WTC11 (cell line): ENCODE measurements at regions not wholly inside any gene's neighbourhood (a gene's known extent, or its start where the extent isn't known, plus 50 kb on each side); places are given as distances from the start of the nearest gene placed in this dataset.

Experiments used
- ATAC-seq: fragments of 200-7000 bp; cut with Tn5 transposase; 2 replicates; pipeline ENCODE4 v1.10.0; 2021; ENCODE audit warnings: mild to moderate bottlenecking, moderate library complexity
- CTCF ChIA-PET: fragments of 300-600 bp; sonication (Branson Sonifier 250); formaldehyde crosslinking; loops from one replicate; lab custom pipeline; 2021; ENCODE audit warnings: antibody characterized with exemption; lab: Charles Lee
- POLR2A ChIA-PET: fragments of 350-600 bp; sonication (Branson Sonifier 250); formaldehyde crosslinking; loops from one replicate; lab custom pipeline; 2021; ENCODE audit warnings: antibody characterized with exemption; lab: Charles Lee
- DNase-seq: peaks from one replicate; pipeline ENCODE4 v3.0.0; 2021; ENCODE audit warnings: low spot score
- H3K27ac Mint-ChIP-seq: 2 replicates; pipeline ENCODE4 v1.8.0; 2021; ENCODE audit warnings: mixed read lengths
- H3K27me3 Mint-ChIP-seq: 2 replicates; pipeline ENCODE4 v1.8.0; 2021; ENCODE audit warnings: low read depth, mild to moderate bottlenecking, moderate library complexity, mixed read lengths
- H3K36me3 Mint-ChIP-seq: 2 replicates; pipeline ENCODE4 v1.8.0; 2021; ENCODE audit warnings: mixed read lengths
- H3K4me1 Mint-ChIP-seq: 2 replicates; pipeline ENCODE4 v1.8.0; 2022; ENCODE audit warnings: mixed read lengths
- H3K4me3 Mint-ChIP-seq: 2 replicates; pipeline ENCODE4 v1.8.0; 2021; ENCODE audit warnings: mild to moderate bottlenecking, moderate library complexity, mixed read lengths
- H3K9me3 Mint-ChIP-seq: 2 replicates; pipeline ENCODE4 v1.8.0; 2021; ENCODE audit warnings: mixed read lengths
- AFF4 ChIP-seq: sonication (generic); formaldehyde crosslinking; IDR thresholded peaks from 2 replicates; pipeline ENCODE4 v1.8.1; 2023; ENCODE audit warnings: mild to moderate bottlenecking, missing genetic modification reagents, borderline replicate concordance
- EMX1 ChIP-seq: fragments of 250-450 bp; sonication (Bioruptor Pico); IDR thresholded peaks from 2 replicates; pipeline ENCODE4 v1.8.0; 2021; ENCODE audit warnings: mild to moderate bottlenecking
- ERG ChIP-seq: fragments of 250-450 bp; sonication (Bioruptor Pico); IDR thresholded peaks from 2 replicates; pipeline ENCODE4 v1.8.0; 2021; ENCODE audit warnings: mild to moderate bottlenecking
- ETV6 ChIP-seq: sonication (generic); formaldehyde crosslinking; IDR thresholded peaks from 2 replicates; pipeline ENCODE4 v1.8.1; 2022; ENCODE audit warnings: mild to moderate bottlenecking, missing genetic modification reagents
- FOXK1 ChIP-seq: sonication (generic); formaldehyde crosslinking; IDR thresholded peaks from 2 replicates; pipeline ENCODE4 v1.8.0; 2022; ENCODE audit warnings: mild to moderate bottlenecking, moderate library complexity, missing genetic modification reagents
- IRF1 ChIP-seq: sonication (generic); formaldehyde crosslinking; IDR thresholded peaks from 2 replicates; pipeline ENCODE4 v1.8.0; 2023; ENCODE audit warnings: missing genetic modification reagents
- NR3C1 ChIP-seq: sonication (generic); formaldehyde crosslinking; conservative IDR thresholded peaks from 2 replicates; pipeline ENCODE4 v1.8.1; 2023; ENCODE audit warnings: low read depth, mild to moderate bottlenecking, missing genetic modification reagents
- PRDM15 ChIP-seq: sonication (generic); formaldehyde crosslinking; IDR thresholded peaks from 2 replicates; pipeline ENCODE4 v1.8.0; 2022; ENCODE audit warnings: missing genetic modification reagents
- STAT6 ChIP-seq: sonication (generic); formaldehyde crosslinking; conservative IDR thresholded peaks from 2 replicates; pipeline ENCODE4 v1.8.1; 2023; ENCODE audit warnings: mild to moderate bottlenecking, low read depth, missing genetic modification reagents, moderate library complexity
- TEAD1 ChIP-seq: sonication (generic); formaldehyde crosslinking; IDR thresholded peaks from 2 replicates; pipeline ENCODE4 v1.8.0; 2022; ENCODE audit warnings: mild to moderate bottlenecking, missing genetic modification reagents
- ZBTB43 ChIP-seq: sonication (generic); formaldehyde crosslinking; IDR thresholded peaks from 2 replicates; pipeline ENCODE4 v1.8.1; 2023; ENCODE audit warnings: mild to moderate bottlenecking, missing genetic modification reagents
- ZNF219 ChIP-seq: sonication (generic); formaldehyde crosslinking; IDR thresholded peaks from 2 replicates; pipeline ENCODE4 v1.8.0; 2023; ENCODE audit warnings: missing genetic modification reagents, mild to moderate bottlenecking, borderline replicate concordance
- ZSCAN18 ChIP-seq: fragments of 250-450 bp; sonication (Bioruptor Pico); IDR thresholded peaks from 2 replicates; pipeline ENCODE4 v2.1.2; 2022; ENCODE audit warnings: mild to moderate bottlenecking, moderate library complexity

GRCh38 chr5:2686321-2687124 is 65.0 kb downstream of the IRX2 start:
- H3K27me3 Mint-ChIP-seq, result peaks cover 3% of the 10 kb centered on the region; the same call in 1 of the 2 replicates
- no peak for TF ChIP-seq NR3C1
- TF ChIP-seq AFF4 (CRISPR knock-in tag), result no peak
- TF ChIP-seq EMX1 (CRISPR knock-in tag), result no peak
- TF ChIP-seq ZBTB43 (CRISPR knock-in tag), result no peak
- no peak for TF ChIP-seq TEAD1 (CRISPR knock-in tag)
- TF ChIP-seq STAT6 (CRISPR knock-in tag), result no peak
- TF ChIP-seq ZSCAN18 (CRISPR knock-in tag), result no peak
- TF ChIP-seq ERG (CRISPR knock-in tag), result no peak
- TF ChIP-seq IRF1 (CRISPR knock-in tag), result no peak
- no peak for TF ChIP-seq ZNF219 (CRISPR knock-in tag)
- ChIA-PET CTCF (interaction anchor here (0.7 to 1.9 kb wide), 4 partner anchors 9 to 118 kb away, joined by 4 to 9 read pairs (median 6); no protein-coding TSS in a partner anchor), POLR2A (no interaction called here)
- DNase-seq (peak; percentile 51), ATAC-seq (peak; percentile 78)
- H3K4me1 Mint-ChIP-seq, result no peaks in the 10 kb centered on the region
- no peak overlapping the region for H3K4me3 Mint-ChIP-seq
- 0 out of 2 replicates have a peak, but pooled peaks cover 4% of the 10 kb centered on the region for H3K36me3 Mint-ChIP-seq
- H3K27ac Mint-ChIP-seq, result no peak overlapping the region
- H3K9me3 Mint-ChIP-seq, result peaks cover 14% of the 10 kb centered on the region

- CTCF ChIA-PET, result interaction anchor here (0.7 to 1.9 kb wide), 4 partner anchors 10 to 119 kb away, joined by 4 to 9 read pairs (median 6); no protein-coding TSS in a partner anchor
- ATAC-seq (no peak), DNase-seq (no peak)
- POLR2A ChIA-PET, result no interaction called here
- Mint-ChIP-seq H3K27ac (no peak overlapping the region), H3K36me3 (0 out of 2 replicates have a peak, but pooled peaks cover 4% of the 10 kb centered on the region), H3K9me3 (peaks cover 10% of the 10 kb centered on the region), H3K27me3 (peaks cover 3% of the 10 kb centered on the region; the same call in 1 of the 2 replicates), H3K4me1 (no peaks in the 10 kb centered on the region), H3K4me3 (no peak overlapping the region)
- TF ChIP-seq NR3C1 (no peak), ETV6 (CRISPR knock-in tag) (no peak), PRDM15 (CRISPR knock-in tag) (no peak), FOXK1 (no peak), ZNF219 (CRISPR knock-in tag) (no peak), IRF1 (CRISPR knock-in tag) (no peak)
Observed at GRCh38 chr5:2685651-2686272, 65.7 kb downstream of the IRX2 start.
